VCaP (cell line): ENCODE measurements at regions not wholly inside any gene's neighbourhood (a gene's known extent, or its start where the extent isn't known, plus 50 kb on each side); places are given as distances from the start of the nearest gene placed in this dataset.

Experiments
- H3K27ac ChIP-seq: fragments of 450-650 bp; 2 replicates; pipeline ENCODE4 v1.5.1; 2017
- TF ChIP-seq, protein P1 (sequence below): fragments of 450-650 bp; conservative IDR thresholded peaks from 2 replicates; pipeline ENCODE4 v1.5.1; 2017; ENCODE audit warnings: mild to moderate bottlenecking, moderate library complexity

DNA sequence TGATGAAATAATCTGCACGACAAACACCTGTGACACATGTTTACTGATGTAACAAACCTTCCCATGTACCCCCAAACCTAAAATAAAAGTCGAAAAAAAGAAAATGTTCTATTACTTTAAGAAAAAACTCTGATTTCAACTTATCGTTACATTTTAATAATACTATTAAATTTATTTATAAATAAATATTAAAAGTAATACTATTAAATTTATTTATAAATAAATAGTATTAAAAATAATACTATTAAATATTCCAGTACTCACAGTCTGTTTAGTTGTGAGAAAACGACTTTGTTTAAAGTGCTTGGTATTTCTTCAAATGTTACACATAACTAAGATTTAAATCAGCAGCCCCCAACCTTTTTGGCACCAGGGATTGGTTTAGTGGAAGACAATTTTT, 471.6 kb upstream of the PRKX start:
- TF ChIP-seq, protein P1, sequence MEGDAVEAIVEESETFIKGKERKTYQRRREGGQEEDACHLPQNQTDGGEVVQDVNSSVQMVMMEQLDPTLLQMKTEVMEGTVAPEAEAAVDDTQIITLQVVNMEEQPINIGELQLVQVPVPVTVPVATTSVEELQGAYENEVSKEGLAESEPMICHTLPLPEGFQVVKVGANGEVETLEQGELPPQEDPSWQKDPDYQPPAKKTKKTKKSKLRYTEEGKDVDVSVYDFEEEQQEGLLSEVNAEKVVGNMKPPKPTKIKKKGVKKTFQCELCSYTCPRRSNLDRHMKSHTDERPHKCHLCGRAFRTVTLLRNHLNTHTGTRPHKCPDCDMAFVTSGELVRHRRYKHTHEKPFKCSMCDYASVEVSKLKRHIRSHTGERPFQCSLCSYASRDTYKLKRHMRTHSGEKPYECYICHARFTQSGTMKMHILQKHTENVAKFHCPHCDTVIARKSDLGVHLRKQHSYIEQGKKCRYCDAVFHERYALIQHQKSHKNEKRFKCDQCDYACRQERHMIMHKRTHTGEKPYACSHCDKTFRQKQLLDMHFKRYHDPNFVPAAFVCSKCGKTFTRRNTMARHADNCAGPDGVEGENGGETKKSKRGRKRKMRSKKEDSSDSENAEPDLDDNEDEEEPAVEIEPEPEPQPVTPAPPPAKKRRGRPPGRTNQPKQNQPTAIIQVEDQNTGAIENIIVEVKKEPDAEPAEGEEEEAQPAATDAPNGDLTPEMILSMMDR = no peak
- H3K27ac ChIP-seq = no peak overlapping the region

DNA sequence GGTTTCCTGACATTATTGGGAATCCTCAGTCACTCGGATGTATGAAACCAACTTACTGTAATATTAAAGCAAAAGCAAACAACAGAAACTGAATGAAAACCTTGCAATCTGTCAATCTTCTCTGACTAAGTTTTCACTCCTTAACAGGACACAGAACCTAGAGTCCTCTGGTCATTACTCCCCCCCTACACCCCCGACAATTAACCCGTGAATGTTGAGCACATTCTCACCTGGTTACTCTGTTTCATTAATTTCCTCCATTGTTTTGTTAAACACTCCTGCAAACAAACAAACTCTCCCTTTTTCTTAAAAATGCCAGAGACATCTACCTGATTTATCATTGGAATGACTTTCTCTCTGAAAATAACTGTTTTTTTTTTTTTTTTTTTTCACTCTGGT, 469.0 kb upstream of the PRKX start:
- H3K27ac ChIP-seq = no peak overlapping the region
- TF ChIP-seq, protein P1 = no peak

DNA sequence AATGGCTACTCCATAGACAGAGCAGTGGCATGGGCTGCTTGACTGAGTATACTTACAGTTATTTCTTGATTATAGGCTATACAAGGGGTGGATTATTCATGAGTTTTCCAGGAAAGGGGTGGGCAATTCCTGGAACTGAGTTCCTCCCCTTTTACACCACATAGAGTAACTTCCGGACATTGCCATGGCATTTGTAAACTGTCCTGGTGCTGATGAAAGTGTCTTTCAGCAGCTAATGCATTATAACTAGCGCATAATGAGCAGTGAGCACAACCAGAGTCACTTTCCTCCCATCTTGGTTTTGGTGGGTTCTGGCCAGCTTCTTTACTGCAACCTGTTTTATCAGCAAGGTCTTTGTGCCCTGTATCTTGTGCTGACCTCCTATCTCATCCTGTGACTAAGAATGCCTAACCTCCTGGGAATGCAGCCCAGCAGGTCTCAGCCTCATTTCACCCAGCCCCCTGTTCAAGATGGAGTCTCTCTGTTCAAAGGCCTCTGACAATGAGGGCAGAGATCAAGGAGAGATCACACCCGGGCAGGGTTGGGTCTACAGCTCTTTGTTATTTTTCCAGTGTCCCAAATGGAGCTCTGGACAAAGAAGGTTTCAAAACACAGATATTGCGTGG, 468.4 kb upstream of the PRKX start:
- H3K27ac ChIP-seq = no peak overlapping the region
- TF ChIP-seq, protein P1 = no peak

DNA sequence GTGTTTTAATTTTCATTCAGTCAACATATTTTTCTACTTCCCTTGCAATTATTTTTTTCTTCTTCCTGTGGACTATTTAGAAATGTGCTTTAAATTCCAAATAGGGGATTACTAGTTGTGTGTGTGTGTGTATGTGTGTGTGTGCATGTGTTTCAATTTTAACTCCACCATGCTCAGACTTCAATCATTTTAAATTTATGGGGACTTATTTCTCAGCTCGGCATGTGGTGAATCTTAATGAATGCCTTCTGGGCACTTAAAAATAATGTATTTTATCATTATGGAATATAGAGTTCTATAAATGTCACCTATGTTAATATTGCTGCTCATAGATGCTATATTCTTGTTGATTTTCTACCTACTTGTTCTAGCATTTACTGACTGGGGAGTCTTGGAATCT, 465.6 kb upstream of the PRKX start:
- no peak overlapping the region for H3K27ac ChIP-seq

DNA sequence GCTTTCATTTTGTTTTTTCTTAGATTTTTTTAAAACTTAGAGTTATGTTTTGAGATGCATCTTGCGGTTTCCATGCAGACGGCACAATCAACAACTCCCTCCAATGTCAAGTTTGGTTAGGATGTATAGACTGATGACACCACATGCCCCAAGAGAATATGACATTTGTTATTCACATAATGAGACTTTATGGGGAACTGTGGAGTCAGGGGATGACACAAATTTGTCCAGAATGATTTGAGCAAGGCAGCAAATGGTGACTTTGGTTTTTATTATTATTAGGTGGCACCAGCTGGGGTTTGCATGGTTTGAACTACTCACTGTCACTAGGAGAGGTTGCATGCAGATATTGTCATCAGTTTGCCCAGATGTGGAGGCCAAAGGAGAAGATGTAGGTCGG, 461.8 kb upstream of the PRKX start:
- TF ChIP-seq, protein P1 = no peak

More for the DNA sequence above, 465.6 kb upstream of the PRKX start:
- TF ChIP-seq, protein P1 = no peak

DNA sequence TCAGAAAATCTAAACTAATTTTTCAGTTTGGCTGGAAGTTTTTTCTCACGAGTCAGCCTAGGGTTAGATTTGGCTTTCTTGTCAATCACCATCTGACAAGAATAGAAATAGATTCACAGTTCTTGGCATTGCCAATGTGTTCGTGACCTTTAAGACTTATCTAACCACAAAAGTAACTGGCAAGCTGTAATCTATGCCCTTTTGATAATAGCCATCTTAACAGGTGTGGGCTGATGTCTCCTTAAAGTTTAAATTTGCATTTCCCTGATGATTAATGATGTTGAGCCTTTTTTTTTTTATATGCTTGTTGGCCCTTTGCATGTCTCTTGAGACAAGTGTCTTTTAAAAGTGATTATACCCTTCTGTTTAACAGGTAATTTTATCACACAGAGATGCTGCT, 460.3 kb upstream of the PRKX start:
- TF ChIP-seq, protein P1 = no peak
- H3K27ac ChIP-seq = no peak overlapping the region

More for the DNA sequence above, 461.8 kb upstream of the PRKX start:
- no peak overlapping the region for H3K27ac ChIP-seq

DNA sequence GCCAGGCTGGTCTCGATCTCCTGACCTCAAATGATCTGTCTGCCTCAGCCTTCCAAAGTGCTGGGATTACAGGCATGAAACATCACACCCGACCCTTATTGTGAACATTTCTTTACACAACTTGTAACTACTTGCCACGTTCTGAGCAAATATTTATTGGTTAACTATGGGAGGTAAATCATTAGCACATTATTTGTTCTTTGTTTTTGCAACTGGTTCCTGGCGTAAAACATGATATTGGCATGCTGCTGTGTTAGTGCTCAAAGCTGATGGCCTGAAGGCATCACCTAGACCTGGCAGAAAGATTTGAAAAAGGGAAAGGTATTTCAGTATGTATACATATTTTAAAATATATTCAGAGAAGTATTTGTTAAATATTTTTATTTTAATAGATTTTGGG, 438.3 kb upstream of the PRKX start:
- TF ChIP-seq, protein P1 = no peak
- no peak overlapping the region for H3K27ac ChIP-seq
